ENCODE measurements at regions not wholly inside any gene's neighbourhood (a gene's known extent, or its start where the extent isn't known, plus 50 kb on each side); places are given as distances from the start of the nearest gene placed in this dataset.

- FAIRE-seq: no peak
These were observed 471.5 kb downstream of the HDGFL1 start for GRCh38 chr6:23040899-23041298.

DNA sequence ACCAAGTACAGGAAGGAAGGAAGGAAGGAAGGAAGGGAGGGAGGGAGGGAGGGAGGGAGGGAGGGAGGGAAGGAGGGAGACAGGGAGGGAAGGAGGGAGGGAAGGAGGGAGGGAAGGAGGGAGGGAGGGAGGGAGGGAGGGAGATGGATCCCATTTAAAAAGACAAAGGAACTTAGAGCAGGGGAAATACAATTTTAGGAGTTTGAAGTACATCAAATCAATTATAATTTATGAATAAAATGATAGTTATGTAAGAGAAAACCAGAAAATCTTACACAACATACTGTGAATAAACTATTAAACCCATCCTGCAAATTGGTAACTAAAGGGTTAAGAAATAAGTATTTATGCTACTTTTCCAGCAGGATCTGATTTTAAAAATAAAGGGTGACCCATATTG, 475.9 kb downstream of the HDGFL1 start:
- FAIRE-seq: no peak

DNA sequence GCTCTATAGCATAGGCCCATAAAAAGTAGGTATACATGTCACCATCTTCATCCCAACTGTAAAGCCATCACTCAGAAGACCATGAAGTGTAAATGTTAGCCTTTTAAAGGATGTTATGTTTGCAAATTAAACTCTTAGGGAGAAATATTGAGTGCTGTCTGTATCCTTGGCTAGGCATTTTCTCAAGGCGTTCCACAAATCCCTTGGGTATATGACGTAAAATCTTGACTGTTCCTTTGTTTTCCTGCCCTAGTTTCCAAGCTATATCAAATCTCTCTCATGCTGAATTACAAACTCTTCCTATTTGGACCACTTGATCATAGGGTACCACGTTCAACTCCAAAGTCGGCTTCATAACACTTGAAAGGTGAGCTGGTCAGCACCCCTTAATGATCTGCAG, 486.2 kb downstream of the HDGFL1 start:
- FAIRE-seq: no peak

GRCh38 chr6:23073821-23074220, 504.5 kb downstream of the HDGFL1 start:
- FAIRE-seq: no peak

- no peak for FAIRE-seq
These were observed 508.4 kb downstream of the HDGFL1 start for GRCh38 chr6:23077772-23078171.

- no peak for FAIRE-seq
These were observed 512.3 kb downstream of the HDGFL1 start for GRCh38 chr6:23081701-23082100.

- no peak for FAIRE-seq
These were observed 516.7 kb downstream of the HDGFL1 start for GRCh38 chr6:23086100-23086499.

DNA sequence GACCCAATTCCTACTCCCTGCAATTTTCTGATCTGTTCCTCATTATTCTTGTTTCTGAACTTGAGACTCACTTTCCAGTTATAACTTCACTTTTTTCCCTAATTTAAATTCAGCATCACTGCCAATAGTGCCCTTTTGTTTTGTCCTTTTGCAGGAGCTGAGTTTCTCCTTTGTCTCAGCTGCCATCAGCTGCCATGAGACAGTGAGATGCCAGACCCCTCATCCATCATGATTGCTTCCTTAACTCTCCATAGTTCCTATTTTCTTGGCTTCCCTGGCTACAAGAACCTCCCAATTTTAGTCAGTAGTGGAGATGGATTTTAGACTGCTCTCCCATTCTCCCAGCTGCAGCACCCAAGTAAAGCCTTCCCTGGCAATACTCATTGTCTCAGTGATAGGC, 518.1 kb downstream of the HDGFL1 start:
- FAIRE-seq: no peak

DNA sequence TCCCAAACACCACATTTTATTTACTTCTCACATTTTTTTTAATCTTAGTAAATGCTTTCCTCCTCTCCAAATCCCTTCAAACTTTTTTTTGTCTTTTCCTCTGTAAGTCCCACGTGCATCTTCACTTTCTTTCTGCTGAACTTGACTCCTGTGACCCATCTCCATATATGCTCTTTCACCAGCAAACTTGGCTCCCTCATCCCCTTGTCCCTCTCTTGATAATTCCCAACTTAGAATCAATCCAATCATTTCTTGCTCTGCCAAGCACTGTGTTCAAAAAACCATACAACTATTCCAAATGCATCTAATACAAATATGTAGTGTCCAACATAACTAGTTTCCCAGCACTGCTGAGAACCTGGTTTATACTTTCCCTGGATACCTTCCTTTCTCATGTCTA, 519.4 kb downstream of the HDGFL1 start:
- FAIRE-seq: no peak

GRCh38 chr6:23089981-23090380, 520.6 kb downstream of the HDGFL1 start:
- FAIRE-seq: no peak

- FAIRE-seq: no peak
These were observed 522.4 kb downstream of the HDGFL1 start for GRCh38 chr6:23091795-23092194.

GRCh38 chr6:23096876-23097275, 527.5 kb downstream of the HDGFL1 start:
- no peak for FAIRE-seq

DNA sequence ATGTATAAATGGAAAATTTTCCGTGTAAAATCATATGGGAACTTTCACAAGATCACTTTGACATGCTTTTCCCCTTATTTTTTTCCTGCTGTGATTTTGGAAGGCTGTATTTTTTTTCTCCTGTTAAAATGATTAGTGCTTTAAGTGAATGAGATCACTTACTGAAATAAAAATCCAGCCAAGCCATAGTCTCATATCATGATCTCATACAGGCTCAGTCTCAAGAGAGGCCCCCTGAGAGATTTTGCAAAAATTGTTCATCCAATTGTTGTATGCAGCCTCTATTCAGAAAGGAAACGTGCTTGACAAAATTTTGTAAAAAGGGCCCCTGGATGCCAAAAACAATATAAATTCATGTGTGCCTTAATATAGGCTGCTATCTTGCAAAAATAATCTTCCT, 528.2 kb downstream of the HDGFL1 start:
- FAIRE-seq: no peak

DNA sequence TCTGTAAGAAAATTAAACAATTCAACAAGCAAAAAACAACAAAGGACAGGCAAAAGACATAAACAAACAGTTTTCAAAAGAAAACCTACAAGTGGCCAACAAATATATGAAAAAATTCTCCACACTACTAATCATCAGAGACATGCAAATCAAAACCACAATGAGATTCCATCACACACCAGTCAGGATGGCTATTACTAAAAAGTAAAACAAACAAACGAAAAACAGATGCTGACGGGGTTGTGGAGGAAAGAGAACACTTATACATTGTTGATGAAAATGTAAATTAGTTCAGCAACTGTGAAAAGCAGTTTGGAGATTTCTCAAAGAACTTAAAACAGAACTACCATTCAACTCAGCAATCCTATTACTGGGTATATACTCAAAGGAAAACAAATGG, 537.6 kb downstream of the HDGFL1 start:
- FAIRE-seq: no peak

- FAIRE-seq: no peak
These were observed 542.6 kb downstream of the HDGFL1 start for GRCh38 chr6:23111984-23112383.

GRCh38 chr6:23114812-23115504, 545.6 kb downstream of the HDGFL1 start:
- FAIRE-seq: no peak

DNA sequence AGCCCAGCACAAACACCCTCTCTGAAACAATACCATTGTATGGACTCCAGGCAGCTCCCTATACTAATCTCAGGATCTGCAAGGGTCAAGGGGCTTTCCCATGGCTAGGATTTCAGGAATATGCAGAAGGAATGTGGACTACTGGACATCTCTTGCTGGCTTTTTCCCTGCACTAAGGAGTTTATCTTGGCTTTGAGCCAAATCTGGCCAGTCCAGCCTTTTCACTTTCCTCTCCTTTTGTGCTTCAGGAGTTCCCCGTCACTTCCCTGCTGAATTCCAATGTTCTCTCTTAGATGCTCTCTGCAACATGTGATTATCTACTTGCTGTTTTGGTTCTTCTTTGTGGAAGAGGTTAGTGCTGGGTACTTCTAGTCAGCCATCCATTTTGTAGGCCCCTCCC, 568.2 kb downstream of the HDGFL1 start:
- FAIRE-seq: no peak

GRCh38 chr6:23140871-23141270, 571.5 kb downstream of the HDGFL1 start:
- no peak for FAIRE-seq

- no peak for FAIRE-seq
These were observed 576.4 kb downstream of the HDGFL1 start for GRCh38 chr6:23145781-23146180.

- no peak for FAIRE-seq
These were observed 584.8 kb downstream of the HDGFL1 start for GRCh38 chr6:23154159-23154558.

- FAIRE-seq: no peak
These were observed 600.7 kb downstream of the HDGFL1 start for GRCh38 chr6:23170049-23170448.

GRCh38 chr6:23173234-23173633, 603.9 kb downstream of the HDGFL1 start:
- no peak for FAIRE-seq

DNA sequence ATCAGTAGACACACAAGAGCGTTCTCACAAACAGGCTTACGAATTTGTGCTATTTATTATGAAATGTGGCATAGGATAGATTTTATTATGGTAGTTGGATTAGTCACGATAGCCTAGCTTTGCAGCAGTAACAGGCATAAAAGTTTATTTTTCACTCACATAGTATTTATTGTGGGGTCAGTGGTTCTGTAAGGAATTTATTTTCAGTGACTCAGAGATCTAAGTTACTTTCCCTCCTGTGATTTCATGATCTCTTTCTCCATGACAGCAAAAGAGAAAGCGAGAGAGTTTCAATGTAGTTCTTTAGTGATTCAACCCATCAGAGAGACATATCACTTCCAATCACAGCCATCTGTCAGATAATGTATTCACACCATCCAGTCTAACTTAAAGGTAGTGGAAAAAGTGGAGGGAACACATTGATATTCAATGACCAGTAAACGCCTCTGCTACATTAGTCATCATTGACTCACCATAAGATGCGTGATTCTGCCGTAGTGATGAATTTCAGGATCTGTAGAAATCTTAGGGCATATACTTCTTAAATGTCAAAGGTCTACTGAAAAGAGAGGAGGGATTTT, 605.5 kb downstream of the HDGFL1 start:
- FAIRE-seq: no peak

DNA sequence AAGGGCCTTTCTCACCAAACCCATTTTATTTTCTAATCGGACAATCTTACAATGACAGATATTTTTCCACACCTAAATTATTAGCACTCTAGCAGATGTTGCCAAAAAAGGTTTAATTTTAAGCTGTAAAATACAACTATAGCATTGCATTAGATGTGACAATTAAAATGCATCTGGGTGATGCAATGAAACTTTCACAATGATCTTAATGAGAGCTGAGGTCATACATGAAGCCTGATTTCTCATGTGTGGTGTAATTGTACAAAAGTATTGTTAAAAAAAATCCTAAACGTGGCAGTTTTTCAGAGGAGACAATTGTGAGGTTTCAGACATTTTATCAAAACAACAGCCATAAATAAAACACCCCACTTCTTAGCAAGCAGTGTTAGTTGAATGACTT, 606.0 kb downstream of the HDGFL1 start:
- no peak for FAIRE-seq

DNA sequence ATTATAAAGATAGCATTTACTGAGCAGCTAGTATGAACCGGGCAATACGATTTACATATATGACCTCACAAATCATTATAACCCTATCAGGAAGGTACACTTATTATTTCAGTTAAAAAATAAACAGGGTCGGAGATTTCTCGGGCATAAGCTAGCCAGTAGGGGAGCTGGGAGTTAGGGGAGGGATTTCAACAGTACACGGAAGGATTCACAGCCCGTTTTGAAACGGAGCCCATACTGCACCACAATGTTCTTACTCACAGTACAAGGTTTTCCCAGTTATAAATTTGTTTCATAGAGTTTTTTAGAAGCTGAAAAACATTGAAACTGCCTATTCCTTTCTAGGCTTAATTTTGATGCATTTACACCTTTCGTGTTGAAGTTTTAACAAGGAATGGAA, 607.1 kb downstream of the HDGFL1 start:
- no peak for FAIRE-seq

Data from G401.6 (cell line).